ENCODE measurements at regions not wholly inside any gene's neighbourhood (a gene's known extent, or its start where the extent isn't known, plus 50 kb on each side); places are given as distances from the start of the nearest gene placed in this dataset.

DNA sequence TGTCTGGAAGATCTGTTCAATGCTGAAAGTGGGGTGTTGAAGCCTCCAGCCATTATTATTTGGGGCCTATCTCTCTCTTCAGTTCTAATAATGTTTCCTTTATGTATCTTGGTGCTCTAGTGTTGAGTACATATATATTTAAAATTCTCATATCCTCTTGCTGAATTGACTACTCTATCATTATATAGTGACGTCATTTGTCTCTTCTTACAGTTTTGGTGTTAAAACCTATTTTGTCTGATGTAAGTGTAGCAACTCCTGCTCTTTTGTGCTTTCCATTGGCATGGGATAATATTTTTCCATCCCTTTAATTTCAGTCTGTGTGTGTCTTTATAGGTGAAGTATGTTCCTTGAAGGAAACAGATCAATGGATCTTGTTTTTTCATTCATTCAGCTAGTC, 446.0 kb downstream of the FAM47A start:
- no peak overlapping the region for H3K4me3 ChIP-seq
- H3K27ac ChIP-seq = no peak overlapping the region
- H3K36me3 ChIP-seq = no peaks in the 10 kb centered on the region
- 55 to 73% (median 71%) methylated on average over 1 of the region's 1 CpG for WGBS, 5 donors
- intact Hi-C loops (cut with DNase I; ENCODE audit: low total_unique reads) = no loop called here
- no peak for TF ChIP-seq POLR2A (IDR thresholded peaks at IDR 0.05)
- no peak for TF ChIP-seq POLR2AphosphoS5 (IDR thresholded peaks at IDR 0.05)
- TF ChIP-seq, protein P1, sequence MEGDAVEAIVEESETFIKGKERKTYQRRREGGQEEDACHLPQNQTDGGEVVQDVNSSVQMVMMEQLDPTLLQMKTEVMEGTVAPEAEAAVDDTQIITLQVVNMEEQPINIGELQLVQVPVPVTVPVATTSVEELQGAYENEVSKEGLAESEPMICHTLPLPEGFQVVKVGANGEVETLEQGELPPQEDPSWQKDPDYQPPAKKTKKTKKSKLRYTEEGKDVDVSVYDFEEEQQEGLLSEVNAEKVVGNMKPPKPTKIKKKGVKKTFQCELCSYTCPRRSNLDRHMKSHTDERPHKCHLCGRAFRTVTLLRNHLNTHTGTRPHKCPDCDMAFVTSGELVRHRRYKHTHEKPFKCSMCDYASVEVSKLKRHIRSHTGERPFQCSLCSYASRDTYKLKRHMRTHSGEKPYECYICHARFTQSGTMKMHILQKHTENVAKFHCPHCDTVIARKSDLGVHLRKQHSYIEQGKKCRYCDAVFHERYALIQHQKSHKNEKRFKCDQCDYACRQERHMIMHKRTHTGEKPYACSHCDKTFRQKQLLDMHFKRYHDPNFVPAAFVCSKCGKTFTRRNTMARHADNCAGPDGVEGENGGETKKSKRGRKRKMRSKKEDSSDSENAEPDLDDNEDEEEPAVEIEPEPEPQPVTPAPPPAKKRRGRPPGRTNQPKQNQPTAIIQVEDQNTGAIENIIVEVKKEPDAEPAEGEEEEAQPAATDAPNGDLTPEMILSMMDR (IDR thresholded peaks at IDR 0.05 in 8 of 11, conservative IDR thresholded peaks at IDR 0.05 in 3 of 11) = no peak
- H3K27me3 ChIP-seq (replicated peaks in 1 of 7) = no peaks in the 10 kb centered on the region
- DNase-seq = no peak
- no peaks in the 10 kb centered on the region for H3K4me1 ChIP-seq
- peaks cover 0 to 9% (median 0%) of the 10 kb centered on the region in 8 donors for H3K9me3 ChIP-seq

Measured in spleen (tissue), 11 donors.